NT2/D1 (cell line): ENCODE measurements at regions not wholly inside any gene's neighbourhood (a gene's known extent, or its start where the extent isn't known, plus 50 kb on each side); places are given as distances from the start of the nearest gene placed in this dataset.

Experiments
- DNase-seq: peaks from one replicate; pipeline ENCODE4 v3.0.0-alpha.2; 2011; ENCODE audit warnings: low read depth, low spot score
- H3K27me3 ChIP-seq: 2 replicates; pipeline ENCODE4 v1.6.0; 2011; ENCODE audit warnings: mild to moderate bottlenecking; ENCODE audit not compliant: insufficient read length, insufficient read depth
- H3K36me3 ChIP-seq: 2 replicates; pipeline ENCODE4 v1.6.1; 2011; ENCODE audit warnings: mild to moderate bottlenecking, low read length, mixed read lengths; ENCODE audit not compliant: insufficient read depth, insufficient read length
- H3K4me1 ChIP-seq: 2 replicates; pipeline ENCODE4 v1.5.1; 2011; ENCODE audit not compliant: insufficient read depth, insufficient read length
- H3K4me3 ChIP-seq: 2 replicates; pipeline ENCODE4 v1.5.1; 2011; ENCODE audit warnings: low read depth; ENCODE audit not compliant: insufficient read length
- H3K9ac ChIP-seq: 2 replicates; pipeline ENCODE4 v1.6.0; 2011; ENCODE audit warnings: low read depth; ENCODE audit not compliant: insufficient read length
- H3K9me3 ChIP-seq: 2 replicates; pipeline ENCODE4 v1.5.1; 2011; ENCODE audit warnings: mild to moderate bottlenecking, low read length; ENCODE audit not compliant: insufficient read depth
- SUZ12 ChIP-seq: IDR thresholded peaks from 2 replicates; pipeline ENCODE4 v1.6.1; 2011; ENCODE audit not compliant: insufficient read length, insufficient read depth; ENCODE audit errors: extremely low read depth
- YY1 ChIP-seq: IDR thresholded peaks from 2 replicates; pipeline ENCODE4 v1.6.1; 2011; ENCODE audit not compliant: insufficient read length, insufficient read depth
- ZNF274 ChIP-seq: IDR thresholded peaks from 2 replicates; pipeline ENCODE4 v1.6.1; 2011; ENCODE audit warnings: mild to moderate bottlenecking, low read depth, low read length

GRCh38 chr6:165096868-165097267, 212.5 kb downstream of the C6orf118 start:
- Histone ChIP-seq H3K4me3 (no peak overlapping the region), H3K9ac (no peak overlapping the region), H3K9me3 (peaks cover 14% of the 10 kb centered on the region; the same call in 1 of the 2 replicates), H3K4me1 (no peaks in the 10 kb centered on the region), H3K27me3 (no peaks in the 10 kb centered on the region), H3K36me3 (no peaks in the 10 kb centered on the region)
- TF ChIP-seq ZNF274: no peak
- TF ChIP-seq SUZ12: no peak
- DNase-seq: no peak

GRCh38 chr6:165096209-165096608, 213.2 kb downstream of the C6orf118 start:
- Histone ChIP-seq H3K9ac (no peak overlapping the region), H3K4me3 (no peak overlapping the region), H3K27me3 (no peaks in the 10 kb centered on the region), H3K36me3 (no peaks in the 10 kb centered on the region), H3K9me3 (peaks cover 14% of the 10 kb centered on the region; the same call in 1 of the 2 replicates), H3K4me1 (no peaks in the 10 kb centered on the region)
- DNase-seq: no peak
- TF ChIP-seq ZNF274 (no peak), SUZ12 (no peak), YY1 (no peak)

DNA sequence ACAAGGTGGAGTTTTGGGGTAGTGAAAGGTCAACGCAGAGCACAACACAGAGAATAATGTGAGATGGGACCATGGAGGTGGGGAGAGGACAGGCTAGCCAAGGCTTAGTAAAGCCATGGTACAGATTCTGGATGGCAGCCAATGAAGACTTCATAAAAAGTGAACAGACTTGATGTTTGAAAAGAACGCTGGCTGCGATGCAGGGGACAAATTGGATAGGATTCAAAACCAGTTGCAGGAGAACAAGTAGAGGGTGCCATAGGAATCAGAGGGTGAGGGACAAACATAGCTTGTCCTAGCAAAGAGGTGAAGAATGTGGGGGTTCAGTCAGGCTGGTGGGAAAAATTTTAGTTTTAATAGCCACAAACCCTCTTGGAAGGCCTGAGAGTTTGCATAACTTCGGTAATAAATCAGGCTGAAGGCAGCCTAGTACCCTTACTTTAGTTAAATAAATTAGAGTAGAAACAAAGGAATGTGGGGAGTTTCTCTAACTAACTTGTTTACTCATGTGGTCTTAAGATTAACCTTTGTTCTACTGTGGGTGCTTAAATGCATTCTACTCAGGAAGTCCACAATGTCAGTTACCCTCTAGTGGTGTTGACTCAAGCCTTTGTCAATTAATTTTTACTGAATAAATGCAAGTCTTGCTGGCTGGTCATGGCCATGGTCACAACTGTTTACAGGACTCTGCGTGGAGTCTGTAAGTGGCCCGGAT, 216.4 kb downstream of the C6orf118 start:
- no peak for TF ChIP-seq YY1
- TF ChIP-seq SUZ12: no peak
- TF ChIP-seq ZNF274: no peak
- Histone ChIP-seq H3K27me3 (no peaks in the 10 kb centered on the region), H3K4me1 (no peaks in the 10 kb centered on the region), H3K4me3 (no peak overlapping the region), H3K36me3 (no peaks in the 10 kb centered on the region), H3K9me3 (peaks cover 14% of the 10 kb centered on the region; the same call in 1 of the 2 replicates), H3K9ac (no peak overlapping the region)
- no peak for DNase-seq

GRCh38 chr6:165091121-165091785, 218.2 kb downstream of the C6orf118 start:
- no peak for TF ChIP-seq SUZ12
- TF ChIP-seq YY1: no peak
- TF ChIP-seq ZNF274: no peak
- Histone ChIP-seq H3K27me3 (no peaks in the 10 kb centered on the region), H3K4me1 (no peaks in the 10 kb centered on the region), H3K36me3 (no peaks in the 10 kb centered on the region), H3K4me3 (no peak overlapping the region), H3K9me3 (peaks cover 11% of the 10 kb centered on the region; the same call in 1 of the 2 replicates), H3K9ac (no peak overlapping the region)
- DNase-seq: no peak

- Histone ChIP-seq H3K9ac (no peak overlapping the region), H3K9me3 (0 out of 2 replicates have a peak, but pooled peaks cover 8% of the 10 kb centered on the region), H3K4me1 (no peaks in the 10 kb centered on the region), H3K36me3 (no peaks in the 10 kb centered on the region), H3K27me3 (no peaks in the 10 kb centered on the region), H3K4me3 (no peak overlapping the region)
- DNase-seq: no peak
- TF ChIP-seq ZNF274: no peak
- TF ChIP-seq YY1: no peak
- no peak for TF ChIP-seq SUZ12
These were observed 219.2 kb downstream of the C6orf118 start for GRCh38 chr6:165090242-165090641.

DNA sequence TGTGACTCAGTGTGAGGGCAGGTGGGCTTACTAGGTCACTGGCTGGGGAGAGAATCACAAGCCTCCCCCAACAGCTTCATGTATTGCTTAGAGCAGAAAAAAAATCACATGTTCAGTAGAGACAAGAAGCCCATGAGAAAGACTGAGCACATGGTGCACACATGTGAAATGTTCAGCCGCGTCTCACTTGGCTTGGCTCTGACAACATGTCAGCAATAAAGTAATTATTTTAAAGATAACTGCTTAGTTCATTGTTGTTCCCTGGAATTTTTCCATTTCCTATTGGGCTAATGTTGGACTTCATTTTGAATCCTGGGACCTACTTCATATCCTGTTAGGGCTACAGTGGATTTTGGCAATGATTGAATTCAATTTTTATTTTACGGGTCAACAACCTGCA, 222.6 kb downstream of the C6orf118 start:
- H3K27me3 ChIP-seq: no peaks in the 10 kb centered on the region
- H3K36me3 ChIP-seq: no peaks in the 10 kb centered on the region
- TF ChIP-seq ZNF274: no peak
- no peak for TF ChIP-seq SUZ12
- no peak for TF ChIP-seq YY1
- H3K4me1 ChIP-seq: no peaks in the 10 kb centered on the region
- DNase-seq: no peak
- H3K9me3 ChIP-seq: no peaks in the 10 kb centered on the region
- H3K4me3 ChIP-seq: no peak overlapping the region
- no peak overlapping the region for H3K9ac ChIP-seq

GRCh38 chr6:165082636-165083035, 226.8 kb downstream of the C6orf118 start:
- no peaks in the 10 kb centered on the region for H3K36me3 ChIP-seq
- H3K4me1 ChIP-seq: no peaks in the 10 kb centered on the region
- no peaks in the 10 kb centered on the region for H3K9me3 ChIP-seq
- no peak overlapping the region for H3K4me3 ChIP-seq
- DNase-seq: no peak
- TF ChIP-seq YY1: no peak
- no peak for TF ChIP-seq ZNF274
- TF ChIP-seq SUZ12: no peak
- H3K9ac ChIP-seq: no peak overlapping the region
- no peaks in the 10 kb centered on the region for H3K27me3 ChIP-seq
